ENCODE measurements at regions not wholly inside any gene's neighbourhood (a gene's known extent, or its start where the extent isn't known, plus 50 kb on each side); places are given as distances from the start of the nearest gene placed in this dataset.

- no peak for DNase-seq (ENCODE audit: extremely low read depth in 1 of 2, low read depth in 1 of 2)
These were observed 445.1 kb upstream of the ZMIZ1 start for GRCh38 chr10:78623578-78624215.

DNA sequence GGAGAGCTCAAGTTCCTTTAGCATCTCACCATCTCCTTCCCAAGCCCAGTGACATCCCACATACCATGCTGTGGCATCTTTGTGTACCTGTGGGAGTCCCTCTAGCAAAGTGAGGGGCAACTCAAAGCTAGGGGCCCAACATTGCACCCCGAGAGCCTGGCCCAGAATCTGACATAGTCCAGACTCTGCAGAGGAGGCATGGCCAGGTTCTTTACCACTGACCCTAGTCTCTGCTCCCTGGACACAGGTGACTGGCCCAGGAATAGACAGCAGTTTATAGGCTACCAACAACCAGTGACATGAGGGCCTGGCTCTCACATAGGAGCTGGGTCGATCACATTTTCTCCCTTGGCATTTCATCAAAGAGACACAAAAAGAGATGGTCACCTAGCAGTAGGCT lies 444.0 kb upstream of the ZMIZ1 start:
- no peak for DNase-seq (ENCODE audit: extremely low read depth in 1 of 2, low read depth in 1 of 2)

GRCh38 chr10:78626471-78626870 lies 442.3 kb upstream of the ZMIZ1 start:
- no peak for DNase-seq (ENCODE audit: extremely low read depth in 1 of 2, low read depth in 1 of 2)

DNA sequence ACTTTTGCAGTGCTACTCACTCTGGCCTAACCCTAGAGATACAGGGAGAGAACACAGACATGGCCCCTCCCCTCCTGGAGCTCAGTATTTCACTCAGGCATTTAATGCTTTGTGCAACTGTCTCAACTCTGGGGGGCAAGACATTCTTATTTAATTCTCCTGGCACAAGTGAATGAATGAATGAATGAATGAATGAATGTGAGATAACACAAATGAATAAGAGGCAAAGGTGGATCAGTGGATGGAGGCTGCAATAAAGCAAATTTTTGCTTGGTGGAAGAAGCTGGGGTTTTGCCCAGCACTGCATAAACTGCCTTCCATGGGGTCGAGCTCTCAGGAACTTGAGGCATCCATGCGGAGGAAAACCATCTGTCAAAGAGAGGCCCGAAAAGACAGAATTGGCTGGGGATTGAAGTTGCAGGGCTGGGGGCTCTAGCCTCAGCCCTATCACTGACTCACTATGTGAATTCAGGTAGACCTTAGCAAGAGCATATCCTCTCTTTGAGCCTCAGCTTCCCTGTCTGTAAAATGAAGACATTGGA lies 441.4 kb upstream of the ZMIZ1 start:
- no peak for DNase-seq (ENCODE audit: extremely low read depth in 1 of 2, low read depth in 1 of 2)

- DNase-seq (ENCODE audit: extremely low read depth in 1 of 2, low read depth in 1 of 2): no peak
These were observed 439.8 kb upstream of the ZMIZ1 start for GRCh38 chr10:78628976-78629375.

GRCh38 chr10:78629773-78630172 lies 439.0 kb upstream of the ZMIZ1 start:
- DNase-seq (ENCODE audit: extremely low read depth in 1 of 2, low read depth in 1 of 2): no peak

- DNase-seq (ENCODE audit: extremely low read depth in 1 of 2, low read depth in 1 of 2): peak; percentile 7
These were observed 437.6 kb upstream of the ZMIZ1 start for GRCh38 chr10:78630944-78631838.

DNA sequence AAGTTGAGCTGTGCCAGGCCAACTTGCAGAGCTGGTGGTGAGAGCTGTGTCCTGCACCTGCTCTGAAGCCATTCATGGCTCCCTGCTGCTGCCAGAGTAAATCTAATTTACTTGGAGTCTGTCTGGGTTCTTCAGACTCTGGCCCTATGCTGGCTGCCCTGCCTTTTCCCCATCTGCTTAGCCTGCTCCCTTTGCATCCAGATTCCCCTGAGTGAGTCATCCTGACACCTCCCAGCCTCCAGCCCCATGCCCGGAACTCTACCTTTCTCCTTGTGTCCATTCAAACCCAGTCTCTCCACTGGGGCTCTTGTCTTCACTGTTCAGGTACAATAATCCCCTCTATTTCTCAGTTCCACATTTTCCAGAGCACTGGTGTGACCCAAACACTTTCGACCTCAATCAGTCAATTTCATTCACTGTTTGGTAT lies 434.4 kb upstream of the ZMIZ1 start:
- DNase-seq (ENCODE audit: extremely low read depth in 1 of 2, low read depth in 1 of 2): no peak

DNA sequence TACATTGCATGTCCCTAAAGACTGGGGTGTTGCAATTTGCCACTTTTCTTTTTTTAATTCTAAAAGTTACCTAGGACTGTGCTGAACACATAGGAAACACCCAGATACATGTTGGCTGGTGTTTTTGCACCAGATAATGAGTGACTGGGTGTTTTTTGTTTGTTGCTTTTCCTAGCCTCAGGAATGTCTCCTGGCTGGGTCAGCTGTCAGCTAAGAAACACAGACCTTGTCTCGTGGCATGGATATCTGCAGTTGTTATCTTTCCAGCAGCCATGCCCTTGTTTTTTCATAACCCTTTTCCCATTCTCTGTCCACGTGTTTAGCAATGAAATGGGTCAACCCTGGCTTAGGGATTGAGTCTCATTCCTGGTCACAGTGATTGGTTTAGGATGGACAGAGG lies 433.9 kb upstream of the ZMIZ1 start:
- no peak for DNase-seq (ENCODE audit: extremely low read depth in 1 of 2, low read depth in 1 of 2)

DNA sequence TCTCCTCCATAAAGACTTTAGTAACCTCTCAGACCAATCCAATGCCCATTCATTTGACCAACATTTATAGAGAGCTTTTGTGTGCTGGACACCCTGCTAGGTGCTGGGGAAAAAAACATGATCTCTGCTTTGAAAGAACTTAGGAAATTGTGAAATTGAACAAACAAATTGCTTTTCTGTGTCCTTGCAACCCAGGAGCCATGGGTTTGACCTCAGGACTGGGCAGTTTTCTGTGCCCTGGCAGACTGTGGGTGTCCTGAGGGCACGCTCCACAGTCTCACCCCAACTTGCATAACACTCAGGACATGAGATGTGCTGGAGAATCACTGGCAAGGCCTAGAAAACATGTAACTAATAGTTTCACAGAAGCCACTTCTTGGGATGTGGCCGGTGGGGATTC lies 429.1 kb upstream of the ZMIZ1 start:
- DNase-seq (ENCODE audit: extremely low read depth in 1 of 2, low read depth in 1 of 2): no peak

GRCh38 chr10:78640796-78641636 lies 427.8 kb upstream of the ZMIZ1 start:
- no peak for DNase-seq (ENCODE audit: extremely low read depth in 1 of 2, low read depth in 1 of 2)

GRCh38 chr10:78641693-78642092 lies 427.1 kb upstream of the ZMIZ1 start:
- no peak for DNase-seq (ENCODE audit: extremely low read depth in 1 of 2, low read depth in 1 of 2)

DNA sequence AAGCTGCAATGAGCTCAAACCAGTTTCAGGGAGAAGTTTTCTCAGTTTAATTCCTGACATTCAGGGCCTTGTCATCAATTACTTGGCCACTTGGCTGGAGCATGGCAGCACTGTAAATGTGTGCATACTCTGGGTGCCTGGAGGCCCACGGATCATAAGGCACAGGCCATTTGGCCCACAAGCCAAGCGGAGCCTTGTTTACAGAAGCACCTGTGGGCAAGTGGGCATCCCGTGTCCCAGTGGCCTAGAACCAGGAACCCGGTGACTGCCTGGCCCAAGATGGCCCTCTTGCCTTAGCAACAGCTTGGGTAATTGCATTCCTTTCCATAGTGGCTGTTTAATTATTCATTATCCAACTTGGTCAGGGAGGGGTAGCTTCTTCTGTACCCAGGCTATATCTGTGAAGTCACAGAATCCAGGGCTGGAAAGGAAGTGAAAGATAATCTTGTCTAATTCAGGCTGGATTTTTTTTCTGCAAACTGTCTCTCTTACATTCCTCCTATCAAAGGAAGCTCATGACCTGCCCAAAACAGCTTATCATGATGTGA lies 426.4 kb upstream of the ZMIZ1 start:
- no peak for DNase-seq (ENCODE audit: extremely low read depth in 1 of 2, low read depth in 1 of 2)

GRCh38 chr10:78643513-78643912 lies 425.3 kb upstream of the ZMIZ1 start:
- DNase-seq (ENCODE audit: extremely low read depth in 1 of 2, low read depth in 1 of 2): no peak

DNA sequence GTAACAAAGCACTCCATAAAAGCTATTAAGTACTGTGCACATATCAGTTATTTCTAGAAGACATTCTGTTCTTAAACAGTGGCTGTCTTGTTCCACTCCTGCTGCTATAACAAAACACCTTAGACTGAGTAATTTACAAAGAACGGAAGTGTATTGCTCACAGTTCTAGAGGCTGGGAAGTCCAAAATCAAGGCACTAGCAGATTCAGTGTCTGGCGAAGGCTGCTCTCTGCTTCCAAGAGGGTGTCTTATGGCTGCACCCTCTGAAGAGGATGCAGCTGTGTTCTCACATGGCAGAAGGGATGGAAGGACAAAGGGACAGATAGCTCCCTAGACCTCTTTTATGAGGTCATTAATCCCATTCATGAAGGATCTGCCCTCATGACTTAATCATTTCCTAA lies 424.2 kb upstream of the ZMIZ1 start:
- no peak for DNase-seq (ENCODE audit: extremely low read depth in 1 of 2, low read depth in 1 of 2)

- no peak for DNase-seq (ENCODE audit: extremely low read depth in 1 of 2, low read depth in 1 of 2)
These were observed 423.5 kb upstream of the ZMIZ1 start for GRCh38 chr10:78645169-78645686.

GRCh38 chr10:78645975-78646374 lies 422.8 kb upstream of the ZMIZ1 start:
- DNase-seq (ENCODE audit: extremely low read depth in 1 of 2, low read depth in 1 of 2): no peak

DNA sequence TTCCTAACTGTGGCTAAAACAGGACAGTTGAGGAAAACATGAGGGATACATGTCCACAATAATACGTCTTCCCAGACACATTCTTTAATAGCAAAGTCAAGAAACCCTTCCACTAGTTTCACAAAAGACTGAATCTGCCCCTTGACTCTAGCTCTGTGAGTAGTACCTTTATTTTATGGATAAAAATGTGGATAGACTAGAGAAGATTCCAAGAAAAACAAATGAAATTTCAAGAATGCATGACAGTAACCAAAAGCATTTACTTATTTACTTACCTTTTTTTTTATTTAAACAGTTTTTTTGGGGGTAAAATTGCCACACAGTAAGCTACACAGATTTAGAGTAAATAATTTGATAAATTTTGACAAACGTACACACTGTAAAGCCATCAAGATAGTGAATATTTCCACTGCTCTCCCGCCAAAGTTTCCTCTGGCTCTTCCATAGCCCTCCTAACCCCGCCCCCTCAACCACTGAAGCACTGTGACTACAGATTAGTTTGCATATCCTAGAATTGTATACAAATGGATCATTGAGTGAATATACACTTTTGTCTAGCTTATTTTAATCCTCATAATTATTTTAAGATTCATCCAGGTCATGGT lies 420.4 kb upstream of the ZMIZ1 start:
- DNase-seq (ENCODE audit: extremely low read depth in 1 of 2, low read depth in 1 of 2): no peak

- no peak for DNase-seq (ENCODE audit: extremely low read depth in 1 of 2, low read depth in 1 of 2)
These were observed 419.3 kb upstream of the ZMIZ1 start for GRCh38 chr10:78649429-78649828.

DNA sequence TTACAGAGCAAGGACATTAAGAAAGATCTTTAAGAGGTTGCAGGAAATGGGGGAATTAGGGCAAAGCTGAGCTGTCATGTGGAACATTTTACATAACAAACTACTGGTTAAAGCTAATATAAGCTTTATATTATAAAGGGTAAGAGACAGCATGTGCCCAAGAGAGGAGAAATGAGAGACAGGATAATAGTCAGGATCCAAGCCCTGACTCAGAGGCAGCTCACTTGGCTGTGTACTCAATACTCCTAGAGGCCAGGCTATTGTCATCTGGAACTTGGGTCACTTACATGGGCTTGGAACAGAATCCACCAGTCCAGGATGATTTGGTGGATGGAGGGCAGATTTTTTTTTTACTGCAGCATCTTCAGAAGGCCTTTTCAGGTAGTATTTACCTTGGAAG lies 418.6 kb upstream of the ZMIZ1 start:
- DNase-seq (ENCODE audit: extremely low read depth in 1 of 2, low read depth in 1 of 2): no peak

All from stimulated activated CD8-positive, alpha-beta memory T cell treated with anti-CD3 and anti-CD28 coated beads, Interleukin-7, amount 100 ng/mL, for 48 hours (primary cell).